Putamen (tissue), 1 donor: ENCODE measurements at regions not wholly inside any gene's neighbourhood (a gene's known extent, or its start where the extent isn't known, plus 50 kb on each side); places are given as distances from the start of the nearest gene placed in this dataset.

Experiments
- DNase-seq: peaks from one replicate; pipeline ENCODE4 v3.0.0-alpha.2; 2016; ENCODE audit warnings: low spot score

DNA sequence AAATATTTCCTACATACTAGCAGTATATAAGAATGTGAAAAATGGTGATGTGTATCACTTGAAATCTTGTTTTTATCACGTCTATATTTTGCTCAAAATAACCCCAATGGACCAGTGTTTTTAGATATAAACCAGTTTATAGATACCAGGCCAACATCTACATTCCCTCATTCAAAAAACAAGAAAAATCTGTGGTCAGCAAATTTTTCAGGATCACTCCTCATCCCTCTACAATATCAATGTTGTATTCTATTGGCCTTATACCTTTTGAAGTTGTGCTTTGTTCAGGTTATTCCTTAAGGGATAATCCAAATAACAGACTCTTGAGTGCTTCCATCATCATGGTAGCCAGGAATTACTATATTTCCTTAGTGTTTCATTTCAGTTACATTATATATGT is 332.9 kb upstream of the ARRDC4 start:
- DNase-seq = no peak

DNA sequence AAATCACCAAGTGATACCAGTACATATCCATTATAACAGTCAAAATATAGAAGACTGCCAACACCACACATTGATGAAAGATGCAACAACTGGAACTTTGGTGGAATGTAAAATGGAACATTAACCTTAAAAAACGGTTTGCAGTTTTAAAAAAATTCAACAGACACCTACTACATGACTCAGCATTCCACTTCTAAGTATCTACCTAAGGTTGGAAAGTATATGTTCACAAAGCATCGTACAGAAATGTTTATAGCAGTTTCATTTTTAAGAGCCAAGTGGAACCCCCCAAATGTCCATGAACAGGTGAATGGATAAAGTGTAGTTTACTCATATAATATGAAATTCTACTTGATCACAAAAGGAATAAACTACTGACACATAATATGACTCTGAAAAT is 314.7 kb upstream of the ARRDC4 start:
- no peak for DNase-seq

DNA sequence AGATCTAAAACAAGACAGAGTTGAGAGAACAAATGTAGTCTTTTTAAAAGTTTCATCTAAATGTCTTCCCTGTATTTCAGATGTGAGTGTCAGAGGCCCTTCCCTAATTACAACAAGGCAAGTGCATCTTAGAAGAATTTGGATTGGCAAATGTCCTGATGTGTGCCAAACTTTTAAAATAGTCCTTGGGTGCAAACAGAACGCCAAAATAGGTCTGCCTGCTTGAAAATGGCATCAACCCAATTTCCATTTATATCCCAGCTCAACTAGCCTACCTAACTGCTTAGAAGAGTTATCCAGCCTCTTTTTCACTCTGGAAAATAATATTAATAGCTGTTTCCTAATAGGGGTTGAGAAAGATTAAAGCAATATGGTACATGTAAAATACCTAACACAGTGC is 311.8 kb upstream of the ARRDC4 start:
- DNase-seq = no peak

- no peak for DNase-seq
Observed at GRCh38 chr15:97652041-97652440, 308.5 kb upstream of the ARRDC4 start.

DNA sequence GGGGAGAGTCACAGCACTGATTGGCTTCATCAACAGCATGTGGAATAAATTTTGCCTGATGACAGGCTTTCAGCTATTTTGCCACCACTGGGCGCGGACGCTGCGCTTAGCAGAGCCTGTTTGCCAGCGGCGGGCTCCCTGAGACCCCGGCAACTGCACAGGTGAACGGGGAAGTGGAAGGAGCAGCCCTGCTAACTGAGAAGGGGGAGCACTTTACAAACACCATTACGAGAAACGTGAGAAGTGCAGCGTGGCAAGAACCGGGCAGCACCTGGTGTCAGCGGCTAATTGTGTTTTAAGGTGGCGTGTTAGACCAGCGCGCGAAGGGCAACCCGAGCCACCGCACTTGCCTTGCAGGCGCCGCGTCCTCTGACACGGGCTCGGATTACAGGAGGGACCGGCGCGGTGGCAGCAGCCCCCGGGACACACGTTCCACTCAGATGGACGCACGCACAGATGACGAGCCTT is 307.8 kb upstream of the ARRDC4 start:
- no peak for DNase-seq

DNA sequence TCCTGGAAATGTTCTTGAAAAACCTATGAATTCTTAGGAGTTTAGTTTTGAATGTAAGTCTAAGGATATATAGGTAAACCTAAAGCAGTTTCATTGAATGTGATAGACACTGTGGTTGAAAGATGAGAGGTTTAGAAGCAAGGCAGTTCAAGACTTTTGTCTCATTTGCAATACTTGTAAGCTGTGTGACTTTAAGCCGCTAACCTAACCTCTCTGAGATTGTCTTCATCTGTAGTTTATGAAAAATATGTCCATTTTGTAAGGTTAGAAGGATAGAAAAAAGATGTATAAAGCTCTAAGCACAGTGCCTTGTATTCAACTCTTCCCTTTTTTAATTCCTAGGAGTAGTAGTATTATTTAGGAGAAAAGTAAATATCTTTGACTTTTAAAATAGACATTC is 306.6 kb upstream of the ARRDC4 start:
- no peak for DNase-seq

DNA sequence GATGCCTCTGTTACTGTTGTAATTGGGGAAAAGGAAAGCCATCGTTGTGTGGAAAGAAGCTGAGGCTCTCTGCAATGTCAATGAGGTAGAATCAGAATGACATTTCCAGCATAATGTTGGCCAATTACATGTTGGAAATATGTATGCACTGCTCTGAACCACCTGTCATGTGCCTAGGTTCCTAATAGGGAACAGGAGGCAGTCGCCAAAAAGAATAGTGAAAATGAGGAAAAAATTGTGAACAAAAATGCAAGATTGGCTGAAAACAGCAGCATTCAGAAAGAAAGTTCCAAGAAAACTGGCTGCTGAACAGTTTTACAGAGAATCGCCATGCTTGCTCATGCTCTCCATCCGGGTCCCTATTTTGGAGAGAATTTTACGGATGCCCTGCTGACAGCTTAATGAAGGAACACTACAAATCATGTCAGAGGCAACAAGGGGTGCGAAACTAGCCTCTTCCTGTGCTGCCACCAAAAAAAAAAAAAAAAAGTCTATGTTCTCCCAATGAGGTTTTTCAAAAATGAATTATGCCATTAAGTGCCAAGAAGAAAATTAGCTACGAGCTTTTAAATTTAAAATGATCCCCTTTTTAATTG is 305.9 kb upstream of the ARRDC4 start:
- DNase-seq = no peak

DNA sequence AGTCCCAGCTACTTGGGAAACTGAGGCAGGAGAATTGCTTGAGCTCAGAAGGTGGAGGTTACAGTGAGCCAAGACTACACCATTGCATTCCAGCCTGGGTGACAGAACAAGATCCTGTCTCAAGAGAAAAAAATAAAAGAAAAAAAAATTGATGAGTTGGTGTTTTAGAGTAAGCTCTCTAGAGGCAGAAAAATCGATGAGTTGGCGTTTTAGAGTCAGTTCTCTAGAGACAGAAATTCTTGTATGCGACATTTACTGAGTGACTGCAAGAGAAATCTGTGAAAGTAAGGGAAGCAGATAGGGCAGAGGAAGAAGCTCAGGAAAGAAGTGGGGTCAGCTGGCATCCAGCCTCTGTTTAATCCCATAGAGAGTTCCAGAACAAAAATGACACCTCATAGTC is 298.7 kb upstream of the ARRDC4 start:
- DNase-seq = no peak

- no peak for DNase-seq
Observed at GRCh38 chr15:97672586-97672985, 287.9 kb upstream of the ARRDC4 start.

- DNase-seq = no peak
Observed at GRCh38 chr15:97678656-97679055, 281.8 kb upstream of the ARRDC4 start.

- no peak for DNase-seq
Observed at GRCh38 chr15:97679106-97679688, 281.3 kb upstream of the ARRDC4 start.

- DNase-seq = no peak
Observed at GRCh38 chr15:97680606-97681220, 279.8 kb upstream of the ARRDC4 start.

GRCh38 chr15:97683831-97684230 is 276.7 kb upstream of the ARRDC4 start:
- DNase-seq = no peak

GRCh38 chr15:97684249-97684648 is 276.3 kb upstream of the ARRDC4 start:
- no peak for DNase-seq

- DNase-seq = no peak
Observed at GRCh38 chr15:97686324-97686723, 274.2 kb upstream of the ARRDC4 start.

GRCh38 chr15:97687654-97688053 is 272.8 kb upstream of the ARRDC4 start:
- no peak for DNase-seq

GRCh38 chr15:97688177-97688576 is 272.3 kb upstream of the ARRDC4 start:
- no peak for DNase-seq

DNA sequence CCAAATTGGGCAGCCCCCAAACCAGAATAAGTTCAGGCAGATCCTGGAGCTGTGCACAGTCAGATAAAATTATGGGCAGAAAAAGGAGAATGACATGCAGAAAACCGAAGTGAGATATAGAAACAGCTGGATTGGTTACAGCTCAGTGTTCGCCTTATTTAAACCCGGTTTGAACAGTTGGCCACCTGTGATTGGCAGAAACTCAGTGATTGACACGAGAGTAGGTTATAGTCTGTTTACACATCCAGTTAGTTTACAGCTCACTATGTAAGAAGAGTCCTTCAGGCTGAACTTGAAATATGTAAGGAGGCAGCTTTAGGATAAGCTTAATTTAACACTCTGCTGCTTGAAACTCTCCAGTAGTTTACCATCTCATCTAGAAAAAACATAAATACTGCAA is 271.6 kb upstream of the ARRDC4 start:
- no peak for DNase-seq

DNA sequence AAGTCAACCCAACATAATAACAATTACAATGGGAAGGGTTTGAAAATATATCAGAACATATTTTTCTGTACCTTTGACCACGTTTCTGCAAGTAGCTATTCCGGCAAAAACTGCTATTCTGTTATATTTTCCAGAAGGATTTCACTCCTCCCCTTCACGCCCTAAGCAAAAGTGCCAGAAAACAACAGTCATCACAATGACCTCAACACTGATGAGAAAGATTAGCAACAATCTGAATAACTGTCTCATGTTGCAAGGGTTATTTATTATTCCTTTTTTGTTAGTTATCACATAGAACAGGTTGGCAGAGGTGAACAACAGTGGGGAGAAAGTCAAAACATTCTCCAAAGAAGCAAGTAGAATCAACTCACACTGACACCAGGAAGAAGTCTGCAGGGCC is 269.4 kb upstream of the ARRDC4 start:
- DNase-seq = no peak

DNA sequence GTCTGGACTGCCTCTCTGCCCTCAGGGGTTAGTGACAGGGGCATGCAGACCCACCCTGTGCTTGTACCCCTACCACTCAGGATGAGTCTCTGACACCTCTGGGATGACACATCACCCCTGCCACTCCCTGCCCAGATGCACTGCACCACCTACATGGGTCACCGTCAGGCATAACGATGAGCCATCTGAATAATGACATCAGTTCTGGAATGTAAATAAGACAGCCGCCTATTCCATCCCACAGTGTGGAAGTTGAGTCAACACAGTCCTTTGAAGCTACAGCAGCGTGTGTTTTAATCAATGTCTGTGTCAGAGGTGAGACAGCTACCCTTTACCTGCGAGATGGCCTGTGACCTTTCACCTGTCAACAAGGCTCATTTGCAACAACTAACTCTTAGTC is 268.7 kb upstream of the ARRDC4 start:
- no peak for DNase-seq

- no peak for DNase-seq
Observed at GRCh38 chr15:97692301-97693015, 268.0 kb upstream of the ARRDC4 start.

GRCh38 chr15:97694456-97694855 is 266.0 kb upstream of the ARRDC4 start:
- DNase-seq = no peak

DNA sequence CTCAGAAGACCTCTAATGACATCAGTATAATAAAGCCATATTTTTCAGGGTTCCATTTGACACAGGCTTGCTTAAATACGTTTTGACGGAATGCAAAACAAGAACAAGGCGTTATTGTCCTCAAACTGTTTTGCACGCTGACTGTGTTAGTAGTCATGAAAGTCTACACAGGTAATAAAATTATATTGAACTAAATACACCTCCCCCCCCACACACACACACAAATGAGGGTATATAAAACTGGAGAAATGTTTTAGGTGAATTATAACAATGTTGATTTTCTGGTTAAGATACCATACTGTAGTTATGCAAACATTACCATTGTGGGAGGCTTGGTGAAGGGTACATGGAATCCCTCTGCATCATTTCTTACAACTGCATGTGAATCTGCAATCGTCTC is 257.1 kb upstream of the ARRDC4 start:
- DNase-seq = no peak
